ENCODE measurements at regions not wholly inside any gene's neighbourhood (a gene's known extent, or its start where the extent isn't known, plus 50 kb on each side); places are given as distances from the start of the nearest gene placed in this dataset.

DNA sequence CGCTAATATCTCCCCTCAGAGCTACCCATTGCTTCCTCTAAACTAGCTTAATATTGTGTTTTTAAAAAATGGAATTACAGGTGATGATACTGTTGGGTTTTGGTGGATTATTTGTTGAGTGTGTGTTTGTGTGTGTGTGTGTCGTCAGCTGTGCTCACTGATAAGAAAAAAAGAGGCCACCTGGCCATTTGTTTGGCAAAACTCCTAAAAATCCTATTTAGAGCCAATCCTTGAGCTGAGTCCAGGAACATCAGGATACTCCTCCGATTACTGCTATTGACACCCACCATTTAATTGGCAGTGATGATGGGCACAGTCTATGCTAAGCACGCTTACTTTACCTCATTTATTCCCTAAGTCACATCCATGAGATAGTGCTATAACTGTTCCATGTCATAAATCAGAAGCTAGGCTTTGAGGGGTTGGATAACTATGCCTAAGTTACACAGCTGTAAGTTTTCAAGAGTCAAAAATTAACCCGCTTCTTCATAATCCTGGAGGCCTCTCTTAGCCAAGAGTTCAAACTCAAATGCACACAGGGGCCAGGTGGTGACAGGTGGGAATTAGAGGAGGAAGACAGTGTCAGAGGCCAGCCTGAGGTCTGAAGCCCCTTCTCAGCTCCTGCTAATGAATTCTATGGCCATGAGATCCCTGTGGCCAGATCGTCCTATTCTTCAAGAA, 1026.6 kb upstream of the TMEM132C start:
- TF ChIP-seq EZH2 (IDR thresholded peaks at IDR 0.05; ENCODE audit: borderline replicate concordance, low read depth, low read length, severe bottlenecking) = no peak
- TF ChIP-seq, protein P1, sequence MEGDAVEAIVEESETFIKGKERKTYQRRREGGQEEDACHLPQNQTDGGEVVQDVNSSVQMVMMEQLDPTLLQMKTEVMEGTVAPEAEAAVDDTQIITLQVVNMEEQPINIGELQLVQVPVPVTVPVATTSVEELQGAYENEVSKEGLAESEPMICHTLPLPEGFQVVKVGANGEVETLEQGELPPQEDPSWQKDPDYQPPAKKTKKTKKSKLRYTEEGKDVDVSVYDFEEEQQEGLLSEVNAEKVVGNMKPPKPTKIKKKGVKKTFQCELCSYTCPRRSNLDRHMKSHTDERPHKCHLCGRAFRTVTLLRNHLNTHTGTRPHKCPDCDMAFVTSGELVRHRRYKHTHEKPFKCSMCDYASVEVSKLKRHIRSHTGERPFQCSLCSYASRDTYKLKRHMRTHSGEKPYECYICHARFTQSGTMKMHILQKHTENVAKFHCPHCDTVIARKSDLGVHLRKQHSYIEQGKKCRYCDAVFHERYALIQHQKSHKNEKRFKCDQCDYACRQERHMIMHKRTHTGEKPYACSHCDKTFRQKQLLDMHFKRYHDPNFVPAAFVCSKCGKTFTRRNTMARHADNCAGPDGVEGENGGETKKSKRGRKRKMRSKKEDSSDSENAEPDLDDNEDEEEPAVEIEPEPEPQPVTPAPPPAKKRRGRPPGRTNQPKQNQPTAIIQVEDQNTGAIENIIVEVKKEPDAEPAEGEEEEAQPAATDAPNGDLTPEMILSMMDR (IDR thresholded peaks at IDR 0.05; ENCODE audit: extremely low read depth in 1 of 2, insufficient read depth in 1 of 2, low read depth in 1 of 2, low read length in 2 of 2) = no peak
- TF ChIP-seq FOS (IDR thresholded peaks at IDR 0.05; ENCODE audit: borderline replicate concordance, insufficient read depth, low read length) = no peak
- no peak for TF ChIP-seq POLR2A (IDR thresholded peaks at IDR 0.05; ENCODE audit: low read depth, low read length)
- TF ChIP-seq, protein P2, sequence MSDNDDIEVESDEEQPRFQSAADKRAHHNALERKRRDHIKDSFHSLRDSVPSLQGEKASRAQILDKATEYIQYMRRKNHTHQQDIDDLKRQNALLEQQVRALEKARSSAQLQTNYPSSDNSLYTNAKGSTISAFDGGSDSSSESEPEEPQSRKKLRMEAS (IDR thresholded peaks at IDR 0.05; ENCODE audit: insufficient read depth, insufficient read length) = no peak
- TF ChIP-seq POLR2AphosphoS5 (IDR thresholded peaks at IDR 0.05; ENCODE audit: insufficient read depth, low read depth, low read length) = no peak
- no peak for TF ChIP-seq MYC (IDR thresholded peaks at IDR 0.05; ENCODE audit: low read depth, low read length)
- TF ChIP-seq GATA2 (IDR thresholded peaks at IDR 0.05; ENCODE audit: insufficient read depth, insufficient read length, low read depth, low read length) = no peak
- TF ChIP-seq JUN (IDR thresholded peaks at IDR 0.05; ENCODE audit: borderline replicate concordance, insufficient read depth, insufficient read length, low read depth) = no peak

All from endothelial cell of umbilical vein (primary cell).